DND-41 (cell line): ENCODE measurements at regions not wholly inside any gene's neighbourhood (a gene's known extent, or its start where the extent isn't known, plus 50 kb on each side); places are given as distances from the start of the nearest gene placed in this dataset.

Source experiments
- CTCF ChIP-seq: IDR thresholded peaks from 2 replicates; pipeline ENCODE4 v1.5.1; 2012; ENCODE audit warnings: borderline replicate concordance, low read length, moderate library complexity, mild to moderate bottlenecking; ENCODE audit not compliant: poor library complexity, severe bottlenecking; ENCODE audit errors: extremely low read depth
- EZH2 ChIP-seq: IDR thresholded peaks from 3 replicates; pipeline ENCODE4 v1.6.1; 2012; ENCODE audit warnings: borderline replicate concordance, low read depth, mild to moderate bottlenecking, moderate library complexity, low read length, inconsistent platforms; ENCODE audit not compliant: severe bottlenecking

GRCh38 chr13:107289540-107289939, 721.6 kb upstream of the ARGLU1 start:
- no peak for TF ChIP-seq CTCF
- TF ChIP-seq EZH2 = no peak
